ENCODE measurements at regions not wholly inside any gene's neighbourhood (a gene's known extent, or its start where the extent isn't known, plus 50 kb on each side); places are given as distances from the start of the nearest gene placed in this dataset.

GRCh38 chr6:91965872-91966271 lies 1379.0 kb upstream of the MAP3K7 start:
- Histone ChIP-seq H3K4me3 (ENCODE audit: low read length in 3 of 3) (no peak overlapping the region), H3K27me3 (ENCODE audit: control insufficient read depth in 3 of 3, insufficient read depth in 3 of 3, low read length in 3 of 3) (no peaks in the 10 kb centered on the region), H3K9me3 (ENCODE audit: control insufficient read depth in 3 of 3, low read length in 3 of 3) (peaks cover 2 to 4% (median 3%) of the 10 kb centered on the region in 3 donors), H3K4me1 (ENCODE audit: control insufficient read depth in 3 of 3, insufficient read depth in 3 of 3, low read length in 3 of 3) (no peaks in the 10 kb centered on the region), H3K27ac (ENCODE audit: low read depth, low read length) (no peak overlapping the region), H3K36me3 (ENCODE audit: control insufficient read depth in 3 of 3, insufficient read depth in 3 of 3, low read length in 3 of 3) (no peaks in the 10 kb centered on the region), H3K9ac (ENCODE audit: low read depth in 1 of 3, low read length in 3 of 3) (no peak overlapping the region)

- Histone ChIP-seq H3K9ac (ENCODE audit: low read depth in 1 of 3, low read length in 3 of 3) (no peak overlapping the region), H3K9me3 (ENCODE audit: control insufficient read depth in 3 of 3, low read length in 3 of 3) (peaks cover 2 to 4% (median 3%) of the 10 kb centered on the region in 3 donors), H3K27me3 (ENCODE audit: control insufficient read depth in 3 of 3, insufficient read depth in 3 of 3, low read length in 3 of 3) (no peaks in the 10 kb centered on the region), H3K27ac (ENCODE audit: low read depth, low read length) (no peak overlapping the region), H3K4me3 (ENCODE audit: low read length in 3 of 3) (no peak overlapping the region), H3K36me3 (ENCODE audit: control insufficient read depth in 3 of 3, insufficient read depth in 3 of 3, low read length in 3 of 3) (no peaks in the 10 kb centered on the region), H3K4me1 (ENCODE audit: control insufficient read depth in 3 of 3, insufficient read depth in 3 of 3, low read length in 3 of 3) (no peaks in the 10 kb centered on the region)
Observed at GRCh38 chr6:91961671-91962070, 1374.8 kb upstream of the MAP3K7 start.

DNA sequence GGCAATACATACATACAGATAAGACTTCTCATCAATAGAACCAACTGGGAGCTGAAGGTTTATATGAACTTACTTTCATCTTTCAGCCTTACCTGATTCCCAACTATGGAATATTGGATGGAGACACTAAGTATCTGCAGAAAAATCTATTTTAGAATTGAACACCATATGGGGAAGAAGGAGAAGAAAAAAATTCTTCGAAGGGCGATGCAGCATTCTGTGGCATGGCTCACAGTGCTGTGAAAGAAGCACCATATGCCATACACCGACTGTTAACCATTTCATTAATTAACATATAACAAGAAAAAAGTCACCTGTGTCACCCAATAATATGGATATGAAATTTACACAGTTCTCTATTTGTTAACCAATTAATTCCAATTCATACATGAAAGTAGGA lies 1374.4 kb upstream of the MAP3K7 start:
- Histone ChIP-seq H3K36me3 (ENCODE audit: control insufficient read depth in 3 of 3, insufficient read depth in 3 of 3, low read length in 3 of 3) (no peaks in the 10 kb centered on the region), H3K9ac (ENCODE audit: low read depth in 1 of 3, low read length in 3 of 3) (no peak overlapping the region), H3K27me3 (ENCODE audit: control insufficient read depth in 3 of 3, insufficient read depth in 3 of 3, low read length in 3 of 3) (no peaks in the 10 kb centered on the region), H3K4me1 (ENCODE audit: control insufficient read depth in 3 of 3, insufficient read depth in 3 of 3, low read length in 3 of 3) (no peaks in the 10 kb centered on the region), H3K27ac (ENCODE audit: low read depth, low read length) (no peak overlapping the region), H3K4me3 (ENCODE audit: low read length in 3 of 3) (no peak overlapping the region), H3K9me3 (ENCODE audit: control insufficient read depth in 3 of 3, low read length in 3 of 3) (peaks cover 2 to 4% (median 3%) of the 10 kb centered on the region in 3 donors)

DNA sequence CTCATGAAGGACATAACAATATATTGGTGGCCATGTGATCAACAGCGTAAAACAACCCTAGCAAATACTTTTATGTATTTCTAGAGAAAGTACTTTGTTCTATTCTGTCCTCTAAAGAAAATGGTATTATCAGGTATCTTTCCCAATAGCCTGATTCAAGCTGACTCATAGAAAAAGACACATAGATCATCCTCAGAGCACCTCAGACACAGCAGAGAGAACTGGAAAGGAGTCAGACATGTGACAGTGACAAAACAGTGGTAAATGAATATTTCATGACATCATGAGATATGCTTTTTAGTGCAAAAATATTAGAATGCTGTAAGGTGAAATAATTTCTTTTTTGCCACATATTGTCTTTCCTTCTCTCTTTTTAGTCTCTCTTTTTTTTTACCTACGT lies 1355.0 kb upstream of the MAP3K7 start:
- Histone ChIP-seq H3K9ac (ENCODE audit: low read depth in 1 of 3, low read length in 3 of 3) (no peak overlapping the region), H3K4me1 (ENCODE audit: control insufficient read depth in 3 of 3, insufficient read depth in 3 of 3, low read length in 3 of 3) (no peaks in the 10 kb centered on the region), H3K27me3 (ENCODE audit: control insufficient read depth in 3 of 3, insufficient read depth in 3 of 3, low read length in 3 of 3) (no peaks in the 10 kb centered on the region), H3K36me3 (ENCODE audit: control insufficient read depth in 3 of 3, insufficient read depth in 3 of 3, low read length in 3 of 3) (no peaks in the 10 kb centered on the region), H3K27ac (ENCODE audit: low read depth, low read length) (no peak overlapping the region), H3K4me3 (ENCODE audit: low read length in 3 of 3) (no peak overlapping the region), H3K9me3 (ENCODE audit: control insufficient read depth in 3 of 3, low read length in 3 of 3) (peaks cover 0 to 4% (median 0%) of the 10 kb centered on the region in 3 donors)

DNA sequence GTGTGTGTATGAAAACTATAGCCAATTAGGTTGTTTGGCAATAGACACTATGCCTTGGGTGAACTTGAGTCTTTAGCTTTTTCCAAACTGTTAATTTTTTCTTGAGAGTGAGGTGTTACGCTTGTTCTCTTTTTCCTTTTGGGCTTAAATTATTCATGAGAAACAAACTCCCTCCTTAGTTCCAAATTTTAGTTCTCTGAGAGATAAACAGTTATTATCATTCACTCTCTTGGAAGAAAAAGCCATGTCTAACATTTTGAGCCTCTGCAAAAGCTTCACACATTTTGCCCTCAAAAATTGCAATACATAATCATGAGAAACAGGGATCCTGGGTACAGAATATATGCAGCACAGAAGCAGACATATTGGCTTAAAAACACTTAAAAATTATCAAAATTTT lies 1353.9 kb upstream of the MAP3K7 start:
- no peaks in the 10 kb centered on the region for H3K4me1 ChIP-seq (ENCODE audit: control insufficient read depth in 3 of 3, insufficient read depth in 3 of 3, low read length in 3 of 3)
- H3K36me3 ChIP-seq (ENCODE audit: control insufficient read depth in 3 of 3, insufficient read depth in 3 of 3, low read length in 3 of 3) = no peaks in the 10 kb centered on the region
- no peak overlapping the region for H3K4me3 ChIP-seq (ENCODE audit: low read length in 3 of 3)
- no peak overlapping the region for H3K9ac ChIP-seq (ENCODE audit: low read depth in 1 of 3, low read length in 3 of 3)
- H3K27ac ChIP-seq (ENCODE audit: low read depth, low read length) = no peak overlapping the region
- no peaks in the 10 kb centered on the region for H3K9me3 ChIP-seq (ENCODE audit: control insufficient read depth in 3 of 3, low read length in 3 of 3)
- H3K27me3 ChIP-seq (ENCODE audit: control insufficient read depth in 3 of 3, insufficient read depth in 3 of 3, low read length in 3 of 3) = no peaks in the 10 kb centered on the region

DNA sequence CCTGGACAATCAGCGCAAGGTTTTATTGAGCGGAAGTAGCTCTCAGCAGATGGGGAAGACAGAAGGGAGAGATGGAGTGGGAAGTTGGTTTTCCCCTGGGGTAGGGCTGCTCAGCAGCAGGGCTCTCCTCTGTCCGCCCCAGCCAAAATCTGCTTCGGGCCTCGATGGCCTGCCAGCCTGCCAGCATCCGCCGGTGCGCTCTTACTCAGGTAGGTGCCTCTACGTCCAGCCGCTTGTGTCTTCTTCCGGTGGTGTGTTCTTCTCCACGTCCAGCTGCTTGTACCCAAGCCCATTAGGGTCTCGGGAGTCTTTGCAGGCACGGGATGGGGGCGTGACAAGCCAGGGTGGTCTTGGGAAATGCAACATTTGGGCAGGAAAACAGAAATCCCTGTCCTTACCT lies 1340.0 kb upstream of the MAP3K7 start:
- no peak overlapping the region for H3K27ac ChIP-seq (ENCODE audit: low read depth, low read length)
- no peak overlapping the region for H3K4me3 ChIP-seq (ENCODE audit: low read length in 3 of 3)
- H3K9me3 ChIP-seq (ENCODE audit: control insufficient read depth in 3 of 3, low read length in 3 of 3) = peaks cover 0 to 5% (median 0%) of the 10 kb centered on the region in 3 donors
- H3K27me3 ChIP-seq (ENCODE audit: control insufficient read depth in 3 of 3, insufficient read depth in 3 of 3, low read length in 3 of 3) = no peaks in the 10 kb centered on the region
- H3K9ac ChIP-seq (ENCODE audit: low read depth in 1 of 3, low read length in 3 of 3) = no peak overlapping the region
- H3K4me1 ChIP-seq (ENCODE audit: control insufficient read depth in 3 of 3, insufficient read depth in 3 of 3, low read length in 3 of 3) = no peaks in the 10 kb centered on the region
- no peaks in the 10 kb centered on the region for H3K36me3 ChIP-seq (ENCODE audit: control insufficient read depth in 3 of 3, insufficient read depth in 3 of 3, low read length in 3 of 3)

- Histone ChIP-seq H3K4me1 (ENCODE audit: control insufficient read depth in 3 of 3, insufficient read depth in 3 of 3, low read length in 3 of 3) (no peaks in the 10 kb centered on the region), H3K36me3 (ENCODE audit: control insufficient read depth in 3 of 3, insufficient read depth in 3 of 3, low read length in 3 of 3) (no peaks in the 10 kb centered on the region), H3K27ac (ENCODE audit: low read depth, low read length) (no peak overlapping the region), H3K9me3 (ENCODE audit: control insufficient read depth in 3 of 3, low read length in 3 of 3) (peaks cover 0 to 5% (median 0%) of the 10 kb centered on the region in 3 donors), H3K9ac (ENCODE audit: low read depth in 1 of 3, low read length in 3 of 3) (no peak overlapping the region), H3K27me3 (ENCODE audit: control insufficient read depth in 3 of 3, insufficient read depth in 3 of 3, low read length in 3 of 3) (no peaks in the 10 kb centered on the region), H3K4me3 (ENCODE audit: low read length in 3 of 3) (no peak overlapping the region)
Observed at GRCh38 chr6:91926361-91926760, 1339.5 kb upstream of the MAP3K7 start.

GRCh38 chr6:91911945-91912344 lies 1325.1 kb upstream of the MAP3K7 start:
- Histone ChIP-seq H3K4me1 (ENCODE audit: control insufficient read depth in 3 of 3, insufficient read depth in 3 of 3, low read length in 3 of 3) (no peaks in the 10 kb centered on the region), H3K27ac (ENCODE audit: low read depth, low read length) (no peak overlapping the region), H3K27me3 (ENCODE audit: control insufficient read depth in 3 of 3, insufficient read depth in 3 of 3, low read length in 3 of 3) (no peaks in the 10 kb centered on the region), H3K4me3 (ENCODE audit: low read length in 3 of 3) (no peak overlapping the region), H3K36me3 (ENCODE audit: control insufficient read depth in 3 of 3, insufficient read depth in 3 of 3, low read length in 3 of 3) (no peaks in the 10 kb centered on the region), H3K9me3 (ENCODE audit: control insufficient read depth in 3 of 3, low read length in 3 of 3) (peaks cover 0 to 2% (median 0%) of the 10 kb centered on the region in 3 donors), H3K9ac (ENCODE audit: low read depth in 1 of 3, low read length in 3 of 3) (no peak overlapping the region)

DNA sequence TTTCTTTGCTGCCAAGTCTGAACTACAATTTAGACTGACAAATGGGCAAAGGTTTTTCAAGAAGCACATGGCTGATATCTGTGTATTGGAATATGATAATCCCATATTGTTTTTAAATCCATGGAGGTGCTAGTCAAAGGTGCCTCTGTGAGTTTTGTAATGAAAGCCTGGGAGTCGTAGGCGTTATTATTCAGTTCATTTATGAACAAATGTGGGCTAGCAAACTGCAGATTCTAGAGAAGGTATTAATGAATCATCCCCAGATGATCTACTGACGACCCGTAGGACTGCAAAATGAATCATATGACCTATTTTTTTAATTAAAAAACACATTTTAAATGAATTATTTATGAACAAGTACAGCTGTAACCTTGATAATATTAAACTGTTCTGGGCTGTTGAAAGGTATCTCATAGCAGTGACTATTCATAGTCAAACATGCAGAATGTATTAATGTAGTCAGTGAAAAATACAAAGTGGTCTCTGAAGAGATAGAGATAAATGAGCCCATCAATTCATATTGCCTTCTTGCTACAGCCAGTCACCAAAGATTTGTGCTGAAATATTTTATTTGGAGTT lies 1317.8 kb upstream of the MAP3K7 start:
- H3K9ac ChIP-seq (ENCODE audit: low read depth in 1 of 3, low read length in 3 of 3) = no peak overlapping the region
- H3K4me1 ChIP-seq (ENCODE audit: control insufficient read depth in 3 of 3, insufficient read depth in 3 of 3, low read length in 3 of 3) = no peaks in the 10 kb centered on the region
- H3K4me3 ChIP-seq (ENCODE audit: low read length in 3 of 3) = no peak overlapping the region

GRCh38 chr6:91895599-91896285 lies 1308.9 kb upstream of the MAP3K7 start:
- no peaks in the 10 kb centered on the region for H3K4me1 ChIP-seq (ENCODE audit: control insufficient read depth in 3 of 3, insufficient read depth in 3 of 3, low read length in 3 of 3)
- no peaks in the 10 kb centered on the region for H3K36me3 ChIP-seq (ENCODE audit: control insufficient read depth in 3 of 3, insufficient read depth in 3 of 3, low read length in 3 of 3)
- no peak overlapping the region for H3K9ac ChIP-seq (ENCODE audit: low read depth in 1 of 3, low read length in 3 of 3)

More for the DNA sequence above, 1317.8 kb upstream of the MAP3K7 start:
- H3K27ac ChIP-seq (ENCODE audit: low read depth, low read length) = no peak overlapping the region
- no peaks in the 10 kb centered on the region for H3K36me3 ChIP-seq (ENCODE audit: control insufficient read depth in 3 of 3, insufficient read depth in 3 of 3, low read length in 3 of 3)
- H3K9me3 ChIP-seq (ENCODE audit: control insufficient read depth in 3 of 3, low read length in 3 of 3) = no peaks in the 10 kb centered on the region
- no peaks in the 10 kb centered on the region for H3K27me3 ChIP-seq (ENCODE audit: control insufficient read depth in 3 of 3, insufficient read depth in 3 of 3, low read length in 3 of 3)

More at GRCh38 chr6:91895599-91896285, 1308.9 kb upstream of the MAP3K7 start:
- Histone ChIP-seq H3K27me3 (ENCODE audit: control insufficient read depth in 3 of 3, insufficient read depth in 3 of 3, low read length in 3 of 3) (no peaks in the 10 kb centered on the region), H3K4me3 (ENCODE audit: low read length in 3 of 3) (no peak overlapping the region), H3K9me3 (ENCODE audit: control insufficient read depth in 3 of 3, low read length in 3 of 3) (peaks cover 0 to 4% (median 4%) of the 10 kb centered on the region in 3 donors), H3K27ac (ENCODE audit: low read depth, low read length) (no peak overlapping the region)

All from skeletal muscle tissue (tissue), 3 donors.